ENCODE measurements at regions not wholly inside any gene's neighbourhood (a gene's known extent, or its start where the extent isn't known, plus 50 kb on each side); places are given as distances from the start of the nearest gene placed in this dataset.
"Not testable (repeated sequence)": the region's sequence is repeated elsewhere in the genome, so short reads cannot be mapped to it uniquely, and the experiment has no call there.

- no peak overlapping the region for H3K27ac ChIP-seq (ENCODE audit: extremely low read depth, low read depth, low read length)
- no peak overlapping the region for H3K9ac ChIP-seq (ENCODE audit: insufficient read depth in 1 of 2, low read depth in 2 of 2, low read length in 2 of 2)
- no peaks in the 10 kb centered on the region for H3K36me3 ChIP-seq (ENCODE audit: control insufficient read depth, insufficient read depth, low read length)
- DNase-seq (ENCODE audit: extremely low read depth in 1 of 4, low spot score in 3 of 4): no peak
- no peaks in the 10 kb centered on the region for H4K20me1 ChIP-seq (replicated peaks; ENCODE audit: control insufficient read depth, insufficient read depth, low read length)
- no peaks in the 10 kb centered on the region; a peak in 1 of 5 replicates for H3K4me1 ChIP-seq (replicated peaks in 1 of 2; ENCODE audit: control insufficient read depth in 2 of 2, insufficient read depth in 2 of 2, low read length in 2 of 2)
- no peaks in the 10 kb centered on the region for H3K79me2 ChIP-seq (ENCODE audit: control insufficient read depth, insufficient read depth, low read length)
- no peak overlapping the region for H3K4me3 ChIP-seq
- FAIRE-seq: no peak
- 0% methylated on average over 2 of the region's 2 CpGs for WGBS (ENCODE audit: insufficient coverage, low coverage, missing lambda C conversion rate)
- H3K27me3 ChIP-seq (ENCODE audit: control insufficient read depth in 2 of 2, insufficient read depth in 2 of 2, low read length in 2 of 2): no peaks in the 10 kb centered on the region
- no peak overlapping the region for H2AFZ ChIP-seq (ENCODE audit: low read depth, low read length)
- H3K9me1 ChIP-seq (ENCODE audit: control insufficient read depth, insufficient read depth, low read length): no peaks in the 10 kb centered on the region
- TF ChIP-seq ZEB2 (IDR thresholded peaks at IDR 0.05): no peak
- TF ChIP-seq ERF (CRISPR knock-in tag; IDR thresholded peaks at IDR 0.05): no peak
- TF ChIP-seq FOXJ3 (CRISPR knock-in tag; IDR thresholded peaks at IDR 0.05): no peak
- TF ChIP-seq PCBP1 (IDR thresholded peaks at IDR 0.05; ENCODE audit: low read depth, low read length, poor library complexity, severe bottlenecking): no peak
- no peak for TF ChIP-seq DPF2 (IDR thresholded peaks at IDR 0.05)
- no peak for TF ChIP-seq EP400 (IDR thresholded peaks at IDR 0.05)
- intact Hi-C loops (cut with micrococcal nuclease) (no loop called here), in situ Hi-C loops (cut with MboI) (no loop called here)
- CTCF ChIA-PET (ENCODE audit: low intra/inter-chr PET ratio): no interaction called here
- no peak overlapping the region for H3K4me2 ChIP-seq (ENCODE audit: insufficient read depth, low read length)
- no TSS peak for BruUV-seq (replicated peaks)
- no peak for ATAC-seq
- no peaks in the 10 kb centered on the region for H3K9me3 ChIP-seq (replicated peaks; ENCODE audit: control insufficient read depth, insufficient read depth, low read depth, low read length)
- POLR2A ChIA-PET: no interaction called here
Measured at GRCh38 chrX:39431893-39432292, 630.6 kb downstream of the MID1IP1 start.

GRCh38 chrX:39434671-39435070 lies 633.4 kb downstream of the MID1IP1 start:
- in situ Hi-C loops (cut with MboI); DNase-seq (ENCODE audit: extremely low read depth in 1 of 4, low spot score in 3 of 4); H3K9me3 ChIP-seq (replicated peaks; ENCODE audit: control insufficient read depth, insufficient read depth, low read depth, low read length); ATAC-seq; CTCF ChIA-PET (ENCODE audit: low intra/inter-chr PET ratio); H4K20me1 ChIP-seq (replicated peaks; ENCODE audit: control insufficient read depth, insufficient read depth, low read length); H3K27ac ChIP-seq (ENCODE audit: extremely low read depth, low read depth, low read length); H3K9ac ChIP-seq (ENCODE audit: insufficient read depth in 1 of 2, low read depth in 2 of 2, low read length in 2 of 2); H3K9me1 ChIP-seq (ENCODE audit: control insufficient read depth, insufficient read depth, low read length); H3K27me3 ChIP-seq (ENCODE audit: control insufficient read depth in 2 of 2, insufficient read depth in 2 of 2, low read length in 2 of 2); H3K36me3 ChIP-seq (ENCODE audit: control insufficient read depth, insufficient read depth, low read length); H3K4me3 ChIP-seq; intact Hi-C loops (cut with micrococcal nuclease); H2AFZ ChIP-seq (ENCODE audit: low read depth, low read length); H3K79me2 ChIP-seq (ENCODE audit: control insufficient read depth, insufficient read depth, low read length); BruUV-seq (replicated peaks); FAIRE-seq; H3K4me1 ChIP-seq (replicated peaks in 1 of 2; ENCODE audit: control insufficient read depth in 2 of 2, insufficient read depth in 2 of 2, low read length in 2 of 2); H3K4me2 ChIP-seq (ENCODE audit: insufficient read depth, low read length); POLR2A ChIA-PET: not testable (repeated sequence)
- 4% methylated on average over 5 of the region's 5 CpGs for WGBS (ENCODE audit: insufficient coverage, low coverage, missing lambda C conversion rate)
